IPS DF 6.9 (cell line): ENCODE measurements at regions not wholly inside any gene's neighbourhood (a gene's known extent, or its start where the extent isn't known, plus 50 kb on each side); places are given as distances from the start of the nearest gene placed in this dataset.

Source experiments
- DNase-seq: peaks from one replicate; pipeline ENCODE4 v3.0.0-alpha.2; 2013; ENCODE audit warnings: low read depth, low spot score
- H3K27ac ChIP-seq: one replicate; pipeline ENCODE4 v1.5.1; 2013; ENCODE audit warnings: low read length, control low read depth
- H3K27me3 ChIP-seq: 2 replicates; pipeline ENCODE4 v1.6.1; 2013; ENCODE audit warnings: mild to moderate bottlenecking, low read length; ENCODE audit not compliant: control insufficient read depth, insufficient read depth
- H3K36me3 ChIP-seq: 2 replicates; pipeline ENCODE4 v1.6.1; 2013; ENCODE audit warnings: low read length; ENCODE audit not compliant: control insufficient read depth, insufficient read depth
- H3K4me1 ChIP-seq: 2 replicates; pipeline ENCODE4 v1.6.1; 2013; ENCODE audit warnings: low read length; ENCODE audit not compliant: control insufficient read depth, insufficient read depth
- H3K4me3 ChIP-seq: 2 replicates; pipeline ENCODE4 v1.5.1; 2013; ENCODE audit warnings: mild to moderate bottlenecking, low read length
- H3K9me3 ChIP-seq: 2 replicates; pipeline ENCODE4 v1.6.1; 2013; ENCODE audit warnings: low read length, inconsistent platforms; ENCODE audit not compliant: control insufficient read depth, insufficient read depth
- WGBS: extraction: QIAGEN DNeasy Blood & Tissue Kit; methylation state at CpG from one replicate; pipeline ENCODE4 v1.1.7; 2013; ENCODE audit warnings: mixed read lengths, missing lambda C conversion rate; ENCODE audit not compliant: insufficient read length, insufficient coverage; 5-methylcytosine and 5-hydroxymethylcytosine counted together

GRCh38 chr6:165883851-165884640, 221.0 kb upstream of the PDE10A start:
- no peaks in the 10 kb centered on the region; the same call in 1 of the 2 replicates for H3K4me1 ChIP-seq
- WGBS = no CpG with 5 or more reads among the region's 16 CpGs
- H3K4me3 ChIP-seq = no peak overlapping the region
- no peak for DNase-seq
- H3K36me3 ChIP-seq = no peaks in the 10 kb centered on the region
- H3K27me3 ChIP-seq = no peaks in the 10 kb centered on the region
- no peak overlapping the region for H3K27ac ChIP-seq
- H3K9me3 ChIP-seq = no peaks in the 10 kb centered on the region

- no peaks in the 10 kb centered on the region for H3K36me3 ChIP-seq
- H3K9me3 ChIP-seq = no peaks in the 10 kb centered on the region
- H3K27me3 ChIP-seq = no peaks in the 10 kb centered on the region
- no peaks in the 10 kb centered on the region; the same call in 1 of the 2 replicates for H3K4me1 ChIP-seq
- no CpG with 5 or more reads among the region's 9 CpGs for WGBS
- H3K4me3 ChIP-seq = no peak overlapping the region
- no peak overlapping the region for H3K27ac ChIP-seq
- no peak for DNase-seq
These were observed 218.8 kb upstream of the PDE10A start for GRCh38 chr6:165881806-165882205.

- Histone ChIP-seq H3K36me3 (no peaks in the 10 kb centered on the region), H3K4me1 (no peaks in the 10 kb centered on the region; the same call in 1 of the 2 replicates), H3K27ac (no peak overlapping the region), H3K9me3 (no peaks in the 10 kb centered on the region), H3K27me3 (no peaks in the 10 kb centered on the region), H3K4me3 (no peak overlapping the region)
- no CpG with 5 or more reads among the region's 2 CpGs for WGBS
- DNase-seq = no peak
These were observed 217.6 kb upstream of the PDE10A start for GRCh38 chr6:165880686-165881085.

- Histone ChIP-seq H3K27me3 (no peaks in the 10 kb centered on the region), H3K9me3 (no peaks in the 10 kb centered on the region), H3K4me3 (no peak overlapping the region), H3K27ac (no peak overlapping the region), H3K4me1 (no peaks in the 10 kb centered on the region), H3K36me3 (no peaks in the 10 kb centered on the region)
- DNase-seq = no peak
- WGBS = 100% methylated on average over 1 of the region's 3 CpGs
These were observed 214.7 kb upstream of the PDE10A start for GRCh38 chr6:165877773-165878172.

- Histone ChIP-seq H3K4me3 (no peak overlapping the region), H3K27me3 (no peaks in the 10 kb centered on the region), H3K4me1 (no peaks in the 10 kb centered on the region), H3K9me3 (no peaks in the 10 kb centered on the region), H3K36me3 (no peaks in the 10 kb centered on the region), H3K27ac (no peak overlapping the region)
- DNase-seq = no peak
- WGBS = no CpG with 5 or more reads among the region's 5 CpGs
These were observed 214.2 kb upstream of the PDE10A start for GRCh38 chr6:165877192-165877591.

DNA sequence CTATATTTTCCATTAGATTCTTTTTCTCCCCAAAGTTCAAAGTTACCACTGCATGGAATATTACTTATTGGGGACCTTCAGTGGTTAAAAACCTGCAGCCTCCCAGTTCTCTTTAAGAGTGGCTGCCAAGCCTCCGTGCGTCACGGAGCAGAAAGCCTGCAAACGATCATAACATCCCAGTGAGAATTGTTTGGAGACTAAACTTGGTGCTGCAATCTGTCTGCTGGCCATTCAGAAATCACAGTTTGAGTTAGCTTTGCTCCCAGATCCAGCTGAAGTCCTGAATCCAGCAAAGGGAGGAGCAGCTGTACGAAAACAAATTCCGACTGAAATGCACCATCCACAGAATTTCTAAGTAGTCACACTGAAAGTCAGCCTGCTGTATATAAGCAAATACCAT, 213.5 kb upstream of the PDE10A start:
- Histone ChIP-seq H3K9me3 (no peaks in the 10 kb centered on the region), H3K36me3 (no peaks in the 10 kb centered on the region), H3K4me3 (no peak overlapping the region), H3K4me1 (no peaks in the 10 kb centered on the region), H3K27ac (no peak overlapping the region), H3K27me3 (no peaks in the 10 kb centered on the region)
- WGBS = no CpG with 5 or more reads among the region's 6 CpGs
- no peak for DNase-seq

DNA sequence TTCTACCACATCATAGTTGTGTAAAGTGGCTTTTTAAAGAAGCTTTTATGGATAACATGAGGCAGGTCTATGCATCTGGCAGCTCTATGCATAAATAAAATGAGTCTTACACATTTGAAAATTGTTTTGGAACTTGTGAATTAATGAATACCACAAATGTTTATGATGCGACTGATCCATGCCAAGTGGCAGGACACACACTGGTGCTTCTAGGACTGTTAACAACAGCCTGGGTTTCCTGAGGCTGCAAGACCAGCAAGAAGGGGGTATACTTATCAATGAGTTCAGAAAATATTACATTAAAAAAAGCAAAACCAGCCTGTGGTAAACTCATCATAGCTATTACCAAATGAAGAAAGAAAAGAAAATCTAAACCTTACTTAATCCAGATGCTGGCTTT, 212.9 kb upstream of the PDE10A start:
- Histone ChIP-seq H3K27ac (no peak overlapping the region), H3K4me1 (no peaks in the 10 kb centered on the region), H3K9me3 (no peaks in the 10 kb centered on the region), H3K4me3 (no peak overlapping the region), H3K36me3 (no peaks in the 10 kb centered on the region), H3K27me3 (no peaks in the 10 kb centered on the region)
- WGBS = no CpG with 5 or more reads among the region's 1 CpG
- no peak for DNase-seq

DNA sequence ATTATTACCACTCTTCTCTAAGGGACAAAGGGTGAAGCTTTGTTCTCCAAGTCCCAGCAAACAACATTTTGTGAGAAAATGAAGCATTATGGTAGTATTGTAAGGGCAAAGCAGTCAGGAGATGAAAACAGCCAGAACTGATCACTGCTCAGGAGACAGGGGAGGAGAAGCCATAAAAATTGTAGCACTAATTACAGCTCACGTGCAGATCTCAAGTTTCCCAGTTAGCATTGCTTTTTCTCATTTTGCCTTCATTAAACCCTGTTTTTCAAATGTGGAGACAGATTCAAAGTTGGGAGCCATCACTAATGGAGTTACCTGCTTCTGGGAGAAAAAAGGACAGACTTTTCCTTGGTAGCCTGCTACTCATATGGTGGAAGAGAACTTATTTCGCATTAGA, 210.9 kb upstream of the PDE10A start:
- no peaks in the 10 kb centered on the region for H3K27me3 ChIP-seq
- H3K4me1 ChIP-seq = no peaks in the 10 kb centered on the region
- H3K27ac ChIP-seq = no peak overlapping the region
- H3K36me3 ChIP-seq = no peaks in the 10 kb centered on the region
- no peak for DNase-seq
- H3K4me3 ChIP-seq = no peak overlapping the region
- H3K9me3 ChIP-seq = no peaks in the 10 kb centered on the region
- no CpG with 5 or more reads among the region's 2 CpGs for WGBS

DNA sequence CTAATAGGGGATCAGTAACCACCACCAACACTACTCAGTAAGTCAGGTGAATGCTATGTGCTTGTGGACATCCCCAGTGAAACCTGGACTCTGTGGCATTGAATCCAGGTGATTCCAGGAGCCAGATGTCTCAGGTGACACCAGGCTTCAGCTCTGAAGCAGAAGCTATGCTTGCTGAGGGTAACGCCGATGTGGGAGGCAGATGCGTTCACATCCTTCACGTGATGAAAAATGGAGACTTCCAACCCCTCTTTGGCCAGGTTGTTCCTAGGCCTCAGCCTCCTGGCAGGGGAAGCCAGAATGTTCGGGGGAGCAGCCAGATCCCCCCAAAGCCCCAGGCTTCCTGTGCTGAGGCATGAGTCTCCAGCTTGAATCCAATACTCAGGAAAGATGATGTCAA, 209.8 kb upstream of the PDE10A start:
- Histone ChIP-seq H3K4me3 (no peak overlapping the region), H3K27ac (no peak overlapping the region), H3K4me1 (no peaks in the 10 kb centered on the region), H3K27me3 (no peaks in the 10 kb centered on the region), H3K36me3 (no peaks in the 10 kb centered on the region), H3K9me3 (no peaks in the 10 kb centered on the region)
- DNase-seq = no peak
- no CpG with 5 or more reads among the region's 5 CpGs for WGBS

GRCh38 chr6:165872311-165872710, 209.3 kb upstream of the PDE10A start:
- no peaks in the 10 kb centered on the region for H3K9me3 ChIP-seq
- H3K27ac ChIP-seq = no peak overlapping the region
- no peaks in the 10 kb centered on the region for H3K27me3 ChIP-seq
- no peaks in the 10 kb centered on the region for H3K36me3 ChIP-seq
- no peak overlapping the region for H3K4me3 ChIP-seq
- H3K4me1 ChIP-seq = no peaks in the 10 kb centered on the region
- no CpG with 5 or more reads among the region's 3 CpGs for WGBS
- no peak for DNase-seq

DNA sequence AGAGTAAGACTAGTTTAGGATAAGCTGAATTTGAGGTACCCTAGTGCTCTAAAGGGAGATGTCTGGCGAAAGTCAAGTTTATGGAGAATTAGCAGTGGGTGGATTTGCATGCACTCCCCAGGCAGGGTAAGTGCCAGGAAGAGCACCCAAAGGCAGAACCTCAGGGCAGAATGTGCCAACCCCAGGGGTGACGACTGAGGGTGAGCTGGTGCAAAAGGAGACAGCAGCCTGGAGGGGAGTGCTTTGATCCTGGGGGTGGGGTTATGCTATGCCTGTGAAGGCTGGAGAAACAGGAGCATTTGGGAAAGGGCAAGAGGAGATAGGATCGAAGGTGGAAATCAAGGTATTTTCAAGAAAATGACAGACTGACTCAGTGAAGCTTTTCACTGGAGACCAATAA, 208.5 kb upstream of the PDE10A start:
- Histone ChIP-seq H3K4me1 (no peaks in the 10 kb centered on the region), H3K9me3 (no peaks in the 10 kb centered on the region), H3K27ac (no peak overlapping the region), H3K36me3 (no peaks in the 10 kb centered on the region), H3K4me3 (no peak overlapping the region), H3K27me3 (no peaks in the 10 kb centered on the region)
- no peak for DNase-seq
- no CpG with 5 or more reads among the region's 3 CpGs for WGBS
